Right atrium auricular region (tissue), 2 donors: ENCODE measurements at regions not wholly inside any gene's neighbourhood (a gene's known extent, or its start where the extent isn't known, plus 50 kb on each side); places are given as distances from the start of the nearest gene placed in this dataset.

Source experiments
- DNase-seq: peaks from one replicate; pipeline ENCODE4 v3.0.0-alpha.2; 2019; ENCODE audit warnings: low spot score
- H3K27ac ChIP-seq, 2 donors: fragments of 200-600 bp; sonication (generic); 1 replicate in 1 of 2; 2 replicates in 1 of 2; pipeline ENCODE4 v1.5.1; 2016 to 2019
- H3K27me3 ChIP-seq, 2 donors: fragments of 200-600 bp; sonication (generic); one replicate each; pipeline versions ENCODE4 v1.5.1 to v1.6.0; 2017 to 2019
- H3K36me3 ChIP-seq: fragments of 200-600 bp; sonication (generic); one replicate; pipeline ENCODE4 v1.5.1; 2016
- H3K4me1 ChIP-seq, 2 donors: fragments of 200-600 bp; sonication (generic); one replicate each; pipeline versions ENCODE4 v1.5.1 to v1.6.0; 2017 to 2019
- H3K4me3 ChIP-seq, 2 donors: fragments of 200-600 bp; sonication (generic); 1 replicate in 1 of 2; 2 replicates in 1 of 2; pipeline ENCODE4 v1.5.1; 2017 to 2019; ENCODE audit warnings: mild to moderate bottlenecking in 1 of 2, moderate library complexity in 1 of 2
- H3K9me3 ChIP-seq, 2 donors: fragments of 200-600 bp; sonication (generic); one replicate each; pipeline ENCODE4 v1.5.1; 2019
- CTCF ChIP-seq, 2 donors: fragments of 200-600 bp; sonication (generic); IDR thresholded peaks; one replicate each; pipeline ENCODE4 v1.5.1; 2019; ENCODE audit warnings: antibody characterized with exemption in 2 of 2

DNA sequence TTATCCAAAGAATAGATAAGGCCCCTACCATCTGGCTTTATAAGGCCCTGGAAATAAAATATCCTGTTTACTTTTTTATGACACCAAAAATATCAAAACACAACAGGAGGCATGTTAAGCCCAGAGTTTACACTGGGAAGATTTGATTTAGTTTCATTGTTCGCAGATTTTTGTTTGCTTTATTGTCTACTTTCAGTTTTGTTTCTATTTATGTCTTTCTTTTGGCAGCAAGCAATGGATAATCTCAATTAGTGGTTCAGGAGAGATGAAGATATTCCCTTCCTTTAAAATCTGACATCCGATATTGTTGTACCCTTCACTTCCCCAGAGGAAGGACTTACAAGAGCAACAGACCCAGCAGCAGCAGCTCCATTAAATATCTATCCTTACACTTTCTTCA lies 249.4 kb upstream of the ARPP21 start:
- no peak overlapping the region for H3K27ac ChIP-seq
- no peak for TF ChIP-seq CTCF (IDR thresholded peaks at IDR 0.05)
- no peaks in the 10 kb centered on the region for H3K27me3 ChIP-seq
- H3K36me3 ChIP-seq: no peaks in the 10 kb centered on the region
- no peak for DNase-seq
- peaks cover 0 to 5% of the 10 kb centered on the region in 2 donors for H3K4me1 ChIP-seq
- no peak overlapping the region for H3K4me3 ChIP-seq
- peaks cover 0 to 6% of the 10 kb centered on the region in 2 donors for H3K9me3 ChIP-seq

DNA sequence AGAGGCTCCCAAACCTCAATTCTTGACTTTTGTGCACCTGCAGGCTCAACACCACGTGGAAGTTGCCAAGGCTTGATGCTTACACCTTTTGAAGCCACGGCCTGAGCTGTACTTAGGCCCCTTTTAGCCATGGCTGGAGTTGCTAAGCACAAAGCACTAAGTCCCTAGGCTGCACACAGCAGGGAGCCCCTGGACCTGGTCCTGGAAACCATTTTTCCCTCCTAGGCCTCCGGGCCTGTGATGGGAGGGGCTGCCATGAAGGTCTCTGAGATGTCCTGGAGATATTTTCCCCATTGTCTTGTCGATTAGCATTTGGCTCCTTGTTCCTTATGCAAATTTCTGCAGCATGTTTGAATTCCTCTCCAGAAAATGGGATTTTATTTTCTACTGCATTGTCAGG lies 247.1 kb upstream of the ARPP21 start:
- Histone ChIP-seq H3K27ac (no peak overlapping the region), H3K36me3 (no peaks in the 10 kb centered on the region), H3K4me3 (no peak overlapping the region), H3K27me3 (no peaks in the 10 kb centered on the region), H3K9me3 (peaks cover 0 to 6% of the 10 kb centered on the region in 2 donors), H3K4me1 (peaks cover 0 to 5% of the 10 kb centered on the region in 2 donors)
- no peak for TF ChIP-seq CTCF (IDR thresholded peaks at IDR 0.05)
- DNase-seq: no peak

DNA sequence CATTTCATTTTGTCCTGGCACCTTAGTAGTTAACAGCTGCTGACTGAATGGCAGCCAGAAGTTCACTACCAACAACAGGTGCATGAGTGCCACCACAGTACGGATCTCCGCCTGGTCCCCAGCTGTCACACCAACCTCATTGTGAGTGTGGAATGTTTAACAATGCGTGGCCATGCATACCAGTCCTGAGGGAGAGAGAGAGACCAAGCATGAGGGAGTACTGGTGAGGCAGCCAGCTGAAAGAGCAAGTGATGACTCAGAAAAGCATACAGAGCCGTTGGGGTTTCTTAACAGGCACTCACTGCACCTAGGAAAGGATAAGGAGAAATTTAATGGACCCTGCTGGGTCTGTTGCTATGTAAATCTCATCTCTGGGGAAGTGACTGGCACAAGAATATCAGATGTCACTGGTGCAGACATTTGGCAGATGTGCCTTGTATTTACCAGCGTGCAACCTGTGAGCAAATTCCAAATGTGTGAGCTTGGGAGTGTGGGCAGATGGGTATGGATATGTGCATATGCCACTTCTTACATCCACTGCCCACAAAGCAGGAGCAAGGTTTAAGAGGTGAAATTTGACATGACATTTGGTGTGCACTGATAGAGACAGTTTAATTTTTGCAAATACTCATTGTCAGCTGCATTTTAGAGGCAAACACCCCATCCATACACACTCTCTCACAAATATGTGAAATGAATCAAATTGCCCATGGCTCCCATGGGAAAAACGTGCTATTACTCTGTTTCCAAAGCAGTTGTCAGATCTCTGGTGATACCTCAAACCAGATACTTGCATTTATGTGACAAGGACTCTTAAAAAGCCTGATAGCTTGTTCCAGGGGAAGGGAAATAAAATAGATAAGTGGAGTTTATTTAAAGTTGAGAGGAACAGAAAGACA lies 245.2 kb upstream of the ARPP21 start:
- Histone ChIP-seq H3K27ac (no peak overlapping the region), H3K9me3 (peaks cover 0 to 6% of the 10 kb centered on the region in 2 donors), H3K36me3 (no peaks in the 10 kb centered on the region), H3K27me3 (no peaks in the 10 kb centered on the region), H3K4me1 (peaks cover 0 to 5% of the 10 kb centered on the region in 2 donors), H3K4me3 (no peak overlapping the region)
- DNase-seq: no peak
- TF ChIP-seq CTCF (IDR thresholded peaks at IDR 0.05): no peak

GRCh38 chr3:35394905-35395304 lies 244.4 kb upstream of the ARPP21 start:
- Histone ChIP-seq H3K4me3 (no peak overlapping the region), H3K36me3 (no peaks in the 10 kb centered on the region), H3K4me1 (peaks cover 0 to 5% of the 10 kb centered on the region in 2 donors), H3K9me3 (peaks cover 0 to 6% of the 10 kb centered on the region in 2 donors), H3K27me3 (no peaks in the 10 kb centered on the region), H3K27ac (no peak overlapping the region)
- DNase-seq: no peak
- TF ChIP-seq CTCF (IDR thresholded peaks at IDR 0.05): no peak

DNA sequence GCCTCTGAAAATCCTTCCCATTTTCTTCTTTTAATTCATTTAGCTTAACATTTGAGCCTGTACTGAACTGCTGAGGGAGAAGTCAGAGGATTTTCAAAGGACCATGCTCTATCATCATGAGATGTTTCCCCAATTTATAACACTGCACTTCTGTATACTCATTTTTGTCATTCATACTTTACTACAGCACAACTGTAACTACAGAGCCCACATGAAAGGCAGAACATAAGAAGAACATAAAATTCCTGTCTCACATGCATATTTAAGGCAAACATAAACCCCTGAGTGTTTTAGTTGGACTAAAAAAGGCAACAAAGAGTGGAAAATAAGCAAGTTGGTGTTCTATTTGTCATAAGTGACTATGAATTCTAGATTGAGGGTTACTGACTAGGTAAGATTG lies 237.7 kb upstream of the ARPP21 start:
- H3K9me3 ChIP-seq: no peaks in the 10 kb centered on the region
- no peak for TF ChIP-seq CTCF (IDR thresholded peaks at IDR 0.05)
- no peak overlapping the region for H3K4me3 ChIP-seq
- no peaks in the 10 kb centered on the region for H3K27me3 ChIP-seq
- H3K36me3 ChIP-seq: no peaks in the 10 kb centered on the region
- no peaks in the 10 kb centered on the region for H3K4me1 ChIP-seq
- no peak overlapping the region for H3K27ac ChIP-seq
- DNase-seq: no peak
